GM12878 (cell line): ENCODE measurements at regions not wholly inside any gene's neighbourhood (a gene's known extent, or its start where the extent isn't known, plus 50 kb on each side); places are given as distances from the start of the nearest gene placed in this dataset.

Experiments used
- HDAC6 ChIP-seq: fragments of 200-600 bp; sonication (generic); IDR thresholded peaks from one replicate; pipeline ENCODE4 v1.8.0; 2017; ENCODE audit warnings: antibody characterized with exemption; ENCODE audit not compliant: unreplicated experiment
- KDM1A ChIP-seq: fragments of 200-600 bp; sonication (generic); IDR thresholded peaks from 2 replicates; pipeline ENCODE4 v1.6.1; 2016; ENCODE audit warnings: borderline replicate concordance
- MXI1 ChIP-seq: fragments of 150-350 bp; IDR thresholded peaks from 2 replicates; pipeline ENCODE4 v1.6.1; 2011; ENCODE audit warnings: low read depth, mild to moderate bottlenecking, inconsistent platforms, low read length, improper control_type of control experiment
- MYC ChIP-seq: IDR thresholded peaks from 2 replicates; pipeline ENCODE4 v1.6.1; 2011; ENCODE audit warnings: mild to moderate bottlenecking, low read length, moderate library complexity, inconsistent platforms; ENCODE audit not compliant: insufficient read depth, insufficient replicate concordance, insufficient read length, severe bottlenecking
- NFYA ChIP-seq: IDR thresholded peaks from 2 replicates; pipeline ENCODE4 v1.6.1; 2011; ENCODE audit warnings: low read depth, mild to moderate bottlenecking, low read length, improper control_type of control experiment, borderline replicate concordance
- NRF1 ChIP-seq: conservative IDR thresholded peaks from 2 replicates; pipeline ENCODE4 v1.6.1; 2011; ENCODE audit warnings: mild to moderate bottlenecking, low read depth, low read length, improper control_type of control experiment
- POLR2AphosphoS5 ChIP-seq: IDR thresholded peaks from 2 replicates; pipeline ENCODE4 v1.6.1; 2011; ENCODE audit warnings: mild to moderate bottlenecking, low read length, inconsistent platforms
- WRNIP1 ChIP-seq: IDR thresholded peaks from 2 replicates; pipeline ENCODE4 v1.6.1; 2011; ENCODE audit warnings: low read depth, low read length, improper control_type of control experiment, borderline replicate concordance
- ZNF24 ChIP-seq: fragments of 450-650 bp; IDR thresholded peaks from 2 replicates; pipeline ENCODE4 v1.6.1; 2017; ENCODE audit warnings: antibody characterized with exemption, mild to moderate bottlenecking
- TF ChIP-seq, protein P1 (sequence below), 3 experiments: IDR thresholded peaks in 2 of 3; conservative IDR thresholded peaks in 1 of 3; 2 replicates each; pipeline ENCODE4 v1.5.1; 2011; ENCODE audit warnings: low read depth in 3 of 3, low read length in 3 of 3, mild to moderate bottlenecking in 3 of 3, control low read depth in 2 of 3, moderate library complexity in 2 of 3, inconsistent platforms in 1 of 3, mixed read lengths in 1 of 3; ENCODE audit not compliant: control insufficient read depth in 2 of 3, insufficient read depth in 1 of 3; ENCODE audit errors: extremely low read depth in 1 of 3

GRCh38 chr11:90700789-90701439 lies 478.1 kb upstream of the CHORDC1 start:
- TF ChIP-seq, protein P1, sequence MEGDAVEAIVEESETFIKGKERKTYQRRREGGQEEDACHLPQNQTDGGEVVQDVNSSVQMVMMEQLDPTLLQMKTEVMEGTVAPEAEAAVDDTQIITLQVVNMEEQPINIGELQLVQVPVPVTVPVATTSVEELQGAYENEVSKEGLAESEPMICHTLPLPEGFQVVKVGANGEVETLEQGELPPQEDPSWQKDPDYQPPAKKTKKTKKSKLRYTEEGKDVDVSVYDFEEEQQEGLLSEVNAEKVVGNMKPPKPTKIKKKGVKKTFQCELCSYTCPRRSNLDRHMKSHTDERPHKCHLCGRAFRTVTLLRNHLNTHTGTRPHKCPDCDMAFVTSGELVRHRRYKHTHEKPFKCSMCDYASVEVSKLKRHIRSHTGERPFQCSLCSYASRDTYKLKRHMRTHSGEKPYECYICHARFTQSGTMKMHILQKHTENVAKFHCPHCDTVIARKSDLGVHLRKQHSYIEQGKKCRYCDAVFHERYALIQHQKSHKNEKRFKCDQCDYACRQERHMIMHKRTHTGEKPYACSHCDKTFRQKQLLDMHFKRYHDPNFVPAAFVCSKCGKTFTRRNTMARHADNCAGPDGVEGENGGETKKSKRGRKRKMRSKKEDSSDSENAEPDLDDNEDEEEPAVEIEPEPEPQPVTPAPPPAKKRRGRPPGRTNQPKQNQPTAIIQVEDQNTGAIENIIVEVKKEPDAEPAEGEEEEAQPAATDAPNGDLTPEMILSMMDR (IDR thresholded peaks at IDR 0.05 in 2 of 3, conservative IDR thresholded peaks at IDR 0.05 in 1 of 3; ENCODE audit: control insufficient read depth in 2 of 3, extremely low read depth in 1 of 3, insufficient read depth in 1 of 3, low read depth in 3 of 3, low read length in 3 of 3), result no peak
- TF ChIP-seq POLR2AphosphoS5, result no peak
- TF ChIP-seq MYC, result no peak
- TF ChIP-seq ZNF24, result no peak; the same call in 1 of the 2 replicates
- TF ChIP-seq NRF1, result no peak
- no peak for TF ChIP-seq HDAC6
- no peak for TF ChIP-seq NFYA
- TF ChIP-seq MXI1, result no peak
- no peak for TF ChIP-seq KDM1A
- TF ChIP-seq WRNIP1, result no peak
